ENCODE measurements at regions not wholly inside any gene's neighbourhood (a gene's known extent, or its start where the extent isn't known, plus 50 kb on each side); places are given as distances from the start of the nearest gene placed in this dataset.
A peak's percentile ranks its signal among the peaks of the same experiment; 100 is the strongest.

GRCh38 chr1:224496826-224497225 lies 62.2 kb upstream of the WDR26 start:
- Histone ChIP-seq H3K9me3 (ENCODE audit: severe bottlenecking) (no peaks in the 10 kb centered on the region), H3K27me3 (ENCODE audit: insufficient read depth, poor library complexity, severe bottlenecking) (no peaks in the 10 kb centered on the region), H3K27ac (ENCODE audit: poor library complexity, severe bottlenecking) (peak overlapping the region; percentile 97), H3K4me1 (ENCODE audit: insufficient read depth, poor library complexity, severe bottlenecking) (peaks cover 23% of the 10 kb centered on the region), H3K36me3 (ENCODE audit: low read depth) (no peaks in the 10 kb centered on the region), H3K4me3 (ENCODE audit: severe bottlenecking) (no peak overlapping the region)
- DNase-seq (ENCODE audit: low spot score), result no peak
- no peak for TF ChIP-seq CTCF (IDR thresholded peaks at IDR 0.05; ENCODE audit: poor library complexity, severe bottlenecking)
- no peak for ATAC-seq (ENCODE audit: low read depth)

DNA sequence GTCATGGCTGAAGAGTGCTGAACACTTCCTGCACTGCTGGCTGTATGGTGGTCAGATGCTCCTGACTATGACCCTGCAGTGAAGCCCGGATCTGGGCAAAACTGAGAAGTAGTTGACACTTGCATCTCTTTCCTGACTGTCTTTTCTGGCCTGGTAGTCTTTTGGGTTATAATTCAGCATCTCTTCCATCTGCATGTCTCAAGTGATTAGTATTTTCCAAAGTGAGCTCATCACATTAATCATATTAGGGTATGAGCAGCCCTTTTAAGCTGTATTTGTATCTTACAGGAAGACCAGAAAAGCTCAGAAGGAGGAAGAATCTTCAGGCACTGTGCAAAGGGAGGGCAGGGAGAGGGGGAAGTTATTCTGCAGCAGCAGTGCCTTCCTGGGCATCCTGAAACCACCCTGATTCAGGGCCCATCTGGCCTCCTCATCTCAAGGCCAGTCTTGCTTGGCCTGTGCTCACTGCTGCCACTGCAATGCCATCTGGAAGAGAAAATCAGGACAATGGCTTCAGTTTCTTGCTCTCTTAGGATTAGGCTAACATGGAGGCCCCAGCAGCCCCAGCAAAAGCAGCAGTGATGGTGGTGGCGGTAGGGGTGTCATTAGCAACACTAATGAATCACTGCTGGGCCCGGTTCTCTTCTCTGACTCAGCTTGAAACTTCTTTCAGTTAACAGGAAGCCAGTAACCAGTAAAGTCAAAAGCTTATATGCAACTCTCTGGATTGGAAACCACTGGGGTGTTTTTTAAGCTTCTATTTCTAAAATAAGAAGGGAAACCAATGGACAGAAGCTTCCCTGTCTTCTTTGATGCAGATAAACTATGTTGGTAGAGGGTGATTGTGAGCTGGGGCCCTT lies 63.3 kb upstream of the WDR26 start:
- no peaks in the 10 kb centered on the region for H3K27me3 ChIP-seq (ENCODE audit: insufficient read depth, poor library complexity, severe bottlenecking)
- no peaks in the 10 kb centered on the region for H3K36me3 ChIP-seq (ENCODE audit: low read depth)
- ATAC-seq (ENCODE audit: low read depth), result peak; percentile 83
- no peaks in the 10 kb centered on the region for H3K9me3 ChIP-seq (ENCODE audit: severe bottlenecking)
- no peak overlapping the region for H3K4me3 ChIP-seq (ENCODE audit: severe bottlenecking)
- H3K4me1 ChIP-seq (ENCODE audit: insufficient read depth, poor library complexity, severe bottlenecking), result peaks cover 28% of the 10 kb centered on the region
- peak; percentile 63 for DNase-seq (ENCODE audit: low spot score)
- H3K27ac ChIP-seq (ENCODE audit: poor library complexity, severe bottlenecking), result peak overlapping the region; percentile 97
- TF ChIP-seq CTCF (IDR thresholded peaks at IDR 0.05; ENCODE audit: poor library complexity, severe bottlenecking), result no peak

GRCh38 chr1:224498574-224499170 lies 64.1 kb upstream of the WDR26 start:
- H3K9me3 ChIP-seq (ENCODE audit: severe bottlenecking), result no peaks in the 10 kb centered on the region
- peak overlapping the region; percentile 97 for H3K27ac ChIP-seq (ENCODE audit: poor library complexity, severe bottlenecking)
- DNase-seq (ENCODE audit: low spot score) (peak; percentile 74), ATAC-seq (ENCODE audit: low read depth) (peak; percentile 77)
- peaks cover 33% of the 10 kb centered on the region for H3K4me1 ChIP-seq (ENCODE audit: insufficient read depth, poor library complexity, severe bottlenecking)
- H3K4me3 ChIP-seq (ENCODE audit: severe bottlenecking), result no peak overlapping the region
- no peaks in the 10 kb centered on the region for H3K27me3 ChIP-seq (ENCODE audit: insufficient read depth, poor library complexity, severe bottlenecking)
- H3K36me3 ChIP-seq (ENCODE audit: low read depth), result no peaks in the 10 kb centered on the region
- TF ChIP-seq CTCF (IDR thresholded peaks at IDR 0.05; ENCODE audit: poor library complexity, severe bottlenecking), result no peak

- Histone ChIP-seq H3K36me3 (ENCODE audit: low read depth) (no peaks in the 10 kb centered on the region), H3K27ac (ENCODE audit: poor library complexity, severe bottlenecking) (peak overlapping the region; percentile 97), H3K4me3 (ENCODE audit: severe bottlenecking) (no peak overlapping the region), H3K27me3 (ENCODE audit: insufficient read depth, poor library complexity, severe bottlenecking) (no peaks in the 10 kb centered on the region), H3K4me1 (ENCODE audit: insufficient read depth, poor library complexity, severe bottlenecking) (peaks cover 37% of the 10 kb centered on the region), H3K9me3 (ENCODE audit: severe bottlenecking) (no peaks in the 10 kb centered on the region)
- ATAC-seq (ENCODE audit: low read depth), result no peak
- DNase-seq (ENCODE audit: low spot score), result no peak
- no peak for TF ChIP-seq CTCF (IDR thresholded peaks at IDR 0.05; ENCODE audit: poor library complexity, severe bottlenecking)
Observed at GRCh38 chr1:224499204-224499603, 64.6 kb upstream of the WDR26 start.

- H3K9me3 ChIP-seq (ENCODE audit: severe bottlenecking), result no peaks in the 10 kb centered on the region
- DNase-seq (ENCODE audit: low spot score) (no peak), ATAC-seq (ENCODE audit: low read depth) (no peak)
- no peak overlapping the region for H3K27ac ChIP-seq (ENCODE audit: poor library complexity, severe bottlenecking)
- no peak overlapping the region for H3K4me3 ChIP-seq (ENCODE audit: severe bottlenecking)
- H3K27me3 ChIP-seq (ENCODE audit: insufficient read depth, poor library complexity, severe bottlenecking), result no peaks in the 10 kb centered on the region
- no peak for TF ChIP-seq CTCF (IDR thresholded peaks at IDR 0.05; ENCODE audit: poor library complexity, severe bottlenecking)
- H3K36me3 ChIP-seq (ENCODE audit: low read depth), result no peaks in the 10 kb centered on the region
- peaks cover 46% of the 10 kb centered on the region for H3K4me1 ChIP-seq (ENCODE audit: insufficient read depth, poor library complexity, severe bottlenecking)
Observed at GRCh38 chr1:224500796-224501195, 66.2 kb upstream of the WDR26 start.

Data from RWPE2 (cell line).